ENCODE measurements at regions not wholly inside any gene's neighbourhood (a gene's known extent, or its start where the extent isn't known, plus 50 kb on each side); places are given as distances from the start of the nearest gene placed in this dataset.

GRCh38 chr4:145338568-145338967 lies 143.1 kb upstream of the SMAD1 start:
- no peak for TF ChIP-seq CTCF (IDR thresholded peaks at IDR 0.05)
- no peak for TF ChIP-seq POLR2A (IDR thresholded peaks at IDR 0.05)
- no peak for TF ChIP-seq POLR2AphosphoS5 (IDR thresholded peaks at IDR 0.05)

All from breast epithelium (tissue), 3 donors.